ENCODE measurements at regions not wholly inside any gene's neighbourhood (a gene's known extent, or its start where the extent isn't known, plus 50 kb on each side); places are given as distances from the start of the nearest gene placed in this dataset.

GRCh38 chr7:68474661-68475216 is 1123.5 kb upstream of the AUTS2 start:
- DNase-seq (no peak), FAIRE-seq (no peak), ATAC-seq (no peak)
- no peak overlapping the region for H3K27ac ChIP-seq
- H3K4me3 ChIP-seq, result no peak overlapping the region
- TF ChIP-seq CTCF (IDR thresholded peaks at IDR 0.05), result no peak
- H3K36me3 ChIP-seq, result no peaks in the 10 kb centered on the region
- intact Hi-C loops (cut with DNase I), result no loop called here
- H3K27me3 ChIP-seq, result no peaks in the 10 kb centered on the region
- 40 to 46% methylated on average over 5 of the region's 5 CpGs for WGBS, 2 donors
- H3K4me1 ChIP-seq, result no peaks in the 10 kb centered on the region
- no peaks in the 10 kb centered on the region for H3K9me3 ChIP-seq

GRCh38 chr7:68476966-68477365 is 1121.3 kb upstream of the AUTS2 start:
- no peaks in the 10 kb centered on the region for H3K36me3 ChIP-seq
- ATAC-seq, result no peak
- no peaks in the 10 kb centered on the region for H3K9me3 ChIP-seq
- no peaks in the 10 kb centered on the region for H3K27me3 ChIP-seq
- no peak overlapping the region for H3K27ac ChIP-seq
- no peak for DNase-seq
- no peaks in the 10 kb centered on the region for H3K4me1 ChIP-seq
- H3K4me3 ChIP-seq, result no peak overlapping the region
- 60% methylated on average over 2 of the region's 2 CpGs for WGBS, 2 donors
- no peak for TF ChIP-seq CTCF (IDR thresholded peaks at IDR 0.05)
- intact Hi-C loops (cut with DNase I), result no loop called here
- no peak for FAIRE-seq

GRCh38 chr7:68478326-68478725 is 1119.9 kb upstream of the AUTS2 start:
- FAIRE-seq, result no peak
- intact Hi-C loops (cut with DNase I), result no loop called here
- 49 to 51% methylated on average over 1 of the region's 1 CpG for WGBS, 2 donors

GRCh38 chr7:68482800-68483199 is 1115.5 kb upstream of the AUTS2 start:
- H3K4me1 ChIP-seq, result no peaks in the 10 kb centered on the region
- no peak for TF ChIP-seq CTCF (IDR thresholded peaks at IDR 0.05)
- ATAC-seq (no peak), DNase-seq (no peak), FAIRE-seq (no peak)
- H3K27me3 ChIP-seq, result no peaks in the 10 kb centered on the region
- no peak overlapping the region for H3K4me3 ChIP-seq
- intact Hi-C loops (cut with DNase I), result no loop called here
- H3K9me3 ChIP-seq, result no peaks in the 10 kb centered on the region
- 79 to 94% methylated on average over 5 of the region's 5 CpGs for WGBS, 2 donors
- no peak overlapping the region for H3K27ac ChIP-seq
- H3K36me3 ChIP-seq, result no peaks in the 10 kb centered on the region

More at GRCh38 chr7:68478326-68478725, 1119.9 kb upstream of the AUTS2 start:
- TF ChIP-seq CTCF (IDR thresholded peaks at IDR 0.05), result no peak
- Histone ChIP-seq H3K27ac (no peak overlapping the region), H3K4me3 (no peak overlapping the region), H3K9me3 (no peaks in the 10 kb centered on the region), H3K27me3 (no peaks in the 10 kb centered on the region), H3K4me1 (no peaks in the 10 kb centered on the region), H3K36me3 (no peaks in the 10 kb centered on the region)
- no peak for ATAC-seq
- DNase-seq, result no peak

- no peaks in the 10 kb centered on the region for H3K27me3 ChIP-seq
- no peaks in the 10 kb centered on the region for H3K9me3 ChIP-seq
- no peak overlapping the region for H3K4me3 ChIP-seq
- intact Hi-C loops (cut with DNase I), result no loop called here
- H3K4me1 ChIP-seq, result no peaks in the 10 kb centered on the region
- DNase-seq (no peak), ATAC-seq (no peak), FAIRE-seq (no peak)
- TF ChIP-seq CTCF (IDR thresholded peaks at IDR 0.05), result no peak
- no peaks in the 10 kb centered on the region for H3K36me3 ChIP-seq
- 69 to 76% methylated on average over 6 of the region's 6 CpGs for WGBS, 2 donors
- no peak overlapping the region for H3K27ac ChIP-seq
These were observed 1113.5 kb upstream of the AUTS2 start for GRCh38 chr7:68484731-68485130.

Data from pancreas (tissue), 10 donors.